Hepatocyte (in vitro differentiated cells): ENCODE measurements at regions not wholly inside any gene's neighbourhood (a gene's known extent, or its start where the extent isn't known, plus 50 kb on each side); places are given as distances from the start of the nearest gene placed in this dataset.

Experiments used
- CTCF ChIP-seq: fragments of 200-600 bp; sonication (generic); IDR thresholded peaks from 2 replicates; pipeline ENCODE4 v1.5.1; 2016; ENCODE audit warnings: antibody characterized with exemption, mild to moderate bottlenecking; ENCODE audit not compliant: poor library complexity
- EZH2 ChIP-seq: fragments of 200-600 bp; sonication (generic); IDR thresholded peaks from 2 replicates; pipeline ENCODE4 v1.6.1; 2016; ENCODE audit warnings: antibody characterized with exemption, mild to moderate bottlenecking, borderline replicate concordance
- EZH2phosphoT487 ChIP-seq: fragments of 200-600 bp; sonication (generic); IDR thresholded peaks from one replicate; pipeline ENCODE4 v1.6.1; 2018; ENCODE audit warnings: antibody characterized with exemption, mild to moderate bottlenecking, low read depth, moderate library complexity; ENCODE audit not compliant: unreplicated experiment, severe bottlenecking

- no peak for TF ChIP-seq EZH2
- TF ChIP-seq CTCF: no peak
- TF ChIP-seq EZH2phosphoT487: no peak
Observed at GRCh38 chr1:55554611-55555010, 339.4 kb upstream of the USP24 start.
